GM12892 (cell line): ENCODE measurements at regions not wholly inside any gene's neighbourhood (a gene's known extent, or its start where the extent isn't known, plus 50 kb on each side); places are given as distances from the start of the nearest gene placed in this dataset.

Experiments
- DNase-seq: peaks from one replicate; pipeline ENCODE4 v3.0.0; 2011; ENCODE audit not compliant: insufficient read length
- FAIRE-seq: peaks from 2 replicates; lab custom pipeline; 2011; peaks lifted over from hg19 to GRCh38; lab: Jason Lieb, UNC
- POLR2A ChIP-seq: IDR thresholded peaks from 2 replicates; pipeline ENCODE4 v1.6.1; 2011; ENCODE audit warnings: low read depth, low read length, control low read depth
- POLR2AphosphoS5 ChIP-seq: IDR thresholded peaks from 2 replicates; pipeline ENCODE4 v1.6.1; 2011; ENCODE audit warnings: low read depth, low read length, control low read depth
- TAF1 ChIP-seq: IDR thresholded peaks from 2 replicates; pipeline ENCODE4 v1.6.1; 2011; ENCODE audit warnings: low read depth, mild to moderate bottlenecking, control low read depth, low read length, borderline replicate concordance

DNA sequence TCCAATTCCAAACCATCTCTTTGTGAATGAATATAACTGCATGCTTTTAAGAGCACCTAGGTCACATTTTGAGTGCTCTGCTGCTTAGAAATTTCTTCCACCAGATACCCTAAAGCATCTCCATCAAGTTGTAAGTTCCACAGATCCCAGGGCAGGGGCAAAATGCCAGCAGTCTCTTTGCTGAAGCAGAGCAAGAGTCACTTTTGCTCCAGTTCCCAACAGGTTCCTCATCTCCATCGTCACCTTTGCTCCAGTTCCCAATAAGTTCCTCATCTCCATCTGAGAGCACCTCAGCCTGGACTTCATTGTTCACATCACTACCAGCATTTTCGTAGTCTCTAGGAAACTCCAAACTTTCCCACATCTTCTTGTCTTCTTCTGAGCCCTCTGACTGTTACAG, 116.7 kb upstream of the ALKAL2 start:
- no peak for DNase-seq
- TF ChIP-seq POLR2A (no peak), TAF1 (no peak), POLR2AphosphoS5 (no peak)
- FAIRE-seq = no peak

- FAIRE-seq = no peak
- TF ChIP-seq POLR2AphosphoS5 (no peak), TAF1 (no peak), POLR2A (no peak)
- DNase-seq = no peak
These were observed 115.8 kb upstream of the ALKAL2 start for GRCh38 chr2:403682-404081.

DNA sequence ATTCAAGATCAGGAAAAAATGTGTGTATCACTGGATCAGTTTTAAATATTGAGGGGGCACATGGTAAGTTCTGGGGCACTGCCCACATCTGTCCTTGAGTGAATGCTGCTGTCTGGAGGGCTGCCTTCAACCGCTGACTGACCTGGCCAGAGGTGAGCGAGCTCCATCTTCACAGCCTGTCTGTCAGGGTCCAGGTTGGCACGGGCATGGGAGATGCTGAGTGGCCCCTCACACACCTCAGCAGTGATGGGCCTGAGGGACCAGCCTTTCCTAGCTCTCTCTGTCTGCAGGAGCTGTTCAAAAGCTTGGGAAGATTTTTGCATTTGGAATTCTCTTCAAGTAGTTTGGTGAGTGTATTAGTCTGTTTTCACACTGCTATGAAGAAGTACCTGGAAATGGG, 114.8 kb upstream of the ALKAL2 start:
- no peak for TF ChIP-seq POLR2AphosphoS5
- TF ChIP-seq TAF1 = no peak
- no peak for TF ChIP-seq POLR2A
- no peak for FAIRE-seq
- no peak for DNase-seq

DNA sequence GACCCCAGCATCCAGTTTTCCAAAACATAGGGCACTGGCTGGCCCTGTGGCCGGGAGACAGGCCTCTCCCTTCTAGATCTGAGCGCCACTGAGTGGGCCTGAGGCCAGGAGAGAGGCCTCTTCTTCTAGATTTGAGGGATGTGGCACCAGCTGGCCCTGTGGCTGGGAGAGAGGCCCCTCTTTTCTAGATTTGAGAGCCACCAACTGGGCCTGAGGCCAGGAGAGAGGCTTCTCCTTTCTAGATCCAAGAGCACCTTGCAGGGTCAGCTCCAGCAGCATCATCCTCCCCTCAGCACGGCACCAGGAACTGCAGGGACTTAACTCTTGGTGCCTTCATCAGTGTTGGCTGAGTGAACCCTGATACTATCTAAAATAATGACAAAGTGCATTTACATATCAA, 114.3 kb upstream of the ALKAL2 start:
- FAIRE-seq (no peak), DNase-seq (no peak)
- TF ChIP-seq POLR2A = no peak
- TF ChIP-seq POLR2AphosphoS5 = no peak
- no peak for TF ChIP-seq TAF1

DNA sequence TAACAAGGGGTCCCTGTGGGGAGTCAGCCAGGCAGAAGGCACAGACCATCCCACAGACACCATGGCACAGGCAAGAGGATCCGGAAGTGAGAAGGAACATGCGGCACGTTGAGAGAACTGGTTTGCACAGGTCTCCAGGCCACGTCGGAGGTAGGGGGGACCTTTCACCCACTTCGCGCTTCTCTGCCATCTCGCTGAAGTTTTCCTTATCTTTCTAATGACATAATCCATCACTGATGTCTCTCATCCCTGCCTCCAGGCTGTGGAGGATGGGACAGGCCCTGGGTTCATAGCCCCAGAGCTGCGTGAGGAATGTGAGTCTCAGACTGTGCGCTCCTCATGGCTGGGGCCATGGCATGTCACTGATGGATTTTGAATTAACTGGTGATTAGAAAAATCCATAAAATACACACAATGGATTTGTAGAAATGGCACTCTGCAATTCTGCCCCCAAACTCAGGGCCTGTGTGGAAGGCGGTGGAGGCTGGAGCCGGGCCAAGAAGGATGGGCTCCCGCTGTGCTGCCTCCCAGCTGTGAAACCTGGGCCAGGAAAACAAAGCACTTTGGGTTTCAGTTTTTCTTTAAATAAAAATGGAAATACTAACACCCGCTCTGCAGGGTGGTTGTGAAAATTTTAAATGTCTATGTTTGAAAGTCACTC, 113.3 kb upstream of the ALKAL2 start:
- TF ChIP-seq TAF1 = no peak
- TF ChIP-seq POLR2A = no peak
- no peak for TF ChIP-seq POLR2AphosphoS5
- no peak for FAIRE-seq
- DNase-seq = no peak

DNA sequence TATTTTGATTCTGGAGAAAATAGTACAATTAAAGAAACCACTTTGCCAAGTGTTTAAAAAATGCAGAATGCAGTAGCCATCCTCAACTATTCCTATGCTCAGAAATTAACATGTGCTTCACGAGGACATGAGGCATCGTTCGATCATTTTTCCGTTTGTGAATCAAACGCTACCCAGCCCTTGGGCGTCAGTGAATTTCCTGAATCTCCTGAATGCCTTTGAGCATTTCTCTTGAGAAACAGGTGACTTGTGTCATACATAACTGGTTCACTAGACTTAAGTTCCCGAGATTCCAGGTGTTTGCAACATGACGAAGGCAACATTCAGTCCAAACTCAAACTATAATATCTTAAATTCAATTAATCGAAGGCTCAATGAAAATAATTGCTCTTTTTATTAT, 110.0 kb upstream of the ALKAL2 start:
- TF ChIP-seq TAF1 = no peak
- FAIRE-seq (no peak), DNase-seq (no peak)

DNA sequence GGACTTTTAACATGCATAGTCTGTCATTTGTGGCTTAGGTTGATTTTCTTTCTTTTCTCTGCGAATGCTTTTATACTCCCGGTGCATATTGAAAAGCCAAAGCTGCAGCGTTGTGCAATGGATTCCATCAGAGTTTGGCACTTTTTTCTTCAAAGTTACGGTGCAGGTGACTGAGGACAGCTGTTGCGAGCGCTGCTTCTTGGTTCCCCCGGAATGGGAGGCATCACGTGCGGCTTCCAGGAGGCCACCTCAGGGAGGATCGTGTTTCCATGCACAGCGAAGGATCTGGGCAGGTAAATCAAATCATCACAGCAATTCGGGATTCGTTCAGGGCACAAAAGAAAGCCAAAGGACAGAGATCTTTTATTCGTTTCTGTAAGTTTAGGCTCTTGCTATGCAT, 109.6 kb upstream of the ALKAL2 start:
- TF ChIP-seq POLR2AphosphoS5 = no peak
- no peak for TF ChIP-seq POLR2A
- no peak for TF ChIP-seq TAF1
- DNase-seq = no peak
- FAIRE-seq = no peak

GRCh38 chr2:396903-397302, 109.0 kb upstream of the ALKAL2 start:
- DNase-seq (no peak), FAIRE-seq (no peak)
- TF ChIP-seq POLR2A (no peak), POLR2AphosphoS5 (no peak), TAF1 (no peak)

- DNase-seq (no peak), FAIRE-seq (no peak)
- no peak for TF ChIP-seq TAF1
- TF ChIP-seq POLR2AphosphoS5 = no peak
- TF ChIP-seq POLR2A = no peak
These were observed 108.0 kb upstream of the ALKAL2 start for GRCh38 chr2:395886-396285.

GRCh38 chr2:393711-394696, 106.1 kb upstream of the ALKAL2 start:
- DNase-seq (no peak), FAIRE-seq (no peak)
- no peak for TF ChIP-seq TAF1
- no peak for TF ChIP-seq POLR2A
- no peak for TF ChIP-seq POLR2AphosphoS5

DNA sequence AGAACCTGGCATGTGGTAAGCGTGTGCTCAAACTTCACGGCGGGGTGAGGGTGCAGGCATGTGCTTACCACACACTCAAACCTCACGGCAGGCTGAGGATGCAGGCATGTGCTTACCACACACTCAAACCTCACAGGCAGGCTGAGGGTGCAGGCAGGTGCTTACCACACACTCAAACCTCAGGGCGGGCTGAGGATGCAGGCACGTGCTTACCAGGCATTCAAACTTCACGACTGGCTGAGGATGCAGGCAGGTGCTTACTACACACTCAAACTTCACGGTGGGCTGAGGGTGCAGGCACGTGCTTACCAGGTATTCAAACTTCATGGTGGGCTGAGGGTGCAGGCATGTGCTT, 105.0 kb upstream of the ALKAL2 start:
- DNase-seq (no peak), FAIRE-seq (no peak)
- TF ChIP-seq POLR2AphosphoS5 = no peak
- no peak for TF ChIP-seq POLR2A
- no peak for TF ChIP-seq TAF1

- TF ChIP-seq POLR2A (no peak), TAF1 (no peak), POLR2AphosphoS5 (no peak)
- no peak for FAIRE-seq
- DNase-seq = no peak
These were observed 104.5 kb upstream of the ALKAL2 start for GRCh38 chr2:392181-392925.
